PC-9 (cell line): ENCODE measurements at regions not wholly inside any gene's neighbourhood (a gene's known extent, or its start where the extent isn't known, plus 50 kb on each side); places are given as distances from the start of the nearest gene placed in this dataset.

Source experiments
- BruUV-seq: library from RNA; stranded (reverse); fragments of 400-500 nt; replicated peaks from 2 replicates; lab custom pipeline; 2021; lab: Mats Ljungman, UMichigan
- CTCF ChIA-PET: fragments of 300-600 bp; sonication (Branson Sonifier 250); formaldehyde crosslinking; loops from one replicate; lab custom pipeline; 2022; ENCODE audit warnings: antibody characterized with exemption; lab: Charles Lee
- POLR2A ChIA-PET: fragments of 300-600 bp; sonication (Branson Sonifier 250); formaldehyde crosslinking; loops from one replicate; lab custom pipeline; 2022; ENCODE audit warnings: antibody characterized with exemption; ENCODE audit not compliant: unreplicated experiment; lab: Charles Lee
- DNase-seq, 2 experiments: peaks; one replicate each; pipeline versions ENCODE4 v3.0.0 to v3.0.0-alpha.2; 2015 to 2022; ENCODE audit warnings: mixed read lengths in 1 of 2
- H2AFZ ChIP-seq: fragments of 200-600 bp; sonication (generic); 2 replicates; pipeline ENCODE4 v1.8.1; 2017; ENCODE audit warnings: antibody characterized with exemption
- H3F3A ChIP-seq: fragments of 200-600 bp; sonication (generic); 2 replicates; pipeline ENCODE4 v1.8.1; 2017; ENCODE audit warnings: antibody characterized with exemption, mild to moderate bottlenecking, low read depth; ENCODE audit not compliant: insufficient read depth
- H3K27ac ChIP-seq: fragments of 200-600 bp; sonication (generic); 2 replicates; pipeline ENCODE4 v1.6.1; 2016; ENCODE audit warnings: mixed run types
- H3K27me3 ChIP-seq: fragments of 200-600 bp; sonication (generic); 2 replicates; pipeline ENCODE4 v1.6.1; 2016; ENCODE audit warnings: low read depth, mixed run types; ENCODE audit not compliant: insufficient read depth
- H3K36me3 ChIP-seq: fragments of 200-600 bp; sonication (generic); 2 replicates; pipeline ENCODE4 v1.6.1; 2016; ENCODE audit warnings: low read depth, mixed run types
- H3K4me1 ChIP-seq: fragments of 200-600 bp; sonication (generic); replicated peaks from 2 replicates; pipeline ENCODE4 v1.6.1; 2016; ENCODE audit warnings: mixed run types; ENCODE audit not compliant: insufficient read depth
- H3K4me2 ChIP-seq: fragments of 200-600 bp; sonication (generic); 2 replicates; pipeline ENCODE4 v1.6.1; 2017; ENCODE audit warnings: mixed run types
- H3K4me3 ChIP-seq: fragments of 200-600 bp; sonication (generic); 2 replicates; pipeline ENCODE4 v1.6.1; 2016; ENCODE audit warnings: mixed run types
- H3K79me2 ChIP-seq: fragments of 200-600 bp; sonication (generic); 2 replicates; pipeline ENCODE4 v1.6.1; 2017; ENCODE audit warnings: low read depth, mixed run types
- H3K9me2 ChIP-seq: fragments of 200-600 bp; sonication (generic); 2 replicates; pipeline ENCODE4 v1.8.1; 2017; ENCODE audit warnings: mild to moderate bottlenecking; ENCODE audit not compliant: insufficient read depth
- H3K9me3 ChIP-seq: fragments of 200-600 bp; sonication (generic); 2 replicates; pipeline ENCODE4 v1.8.1; 2016; ENCODE audit warnings: low read depth; ENCODE audit not compliant: insufficient read depth
- H4K20me1 ChIP-seq: fragments of 200-600 bp; sonication (generic); 2 replicates; pipeline ENCODE4 v1.8.1; 2017; ENCODE audit not compliant: insufficient read depth
- EZH2 ChIP-seq: fragments of 200-600 bp; sonication (generic); IDR thresholded peaks from 2 replicates; pipeline ENCODE4 v1.8.0; 2017; ENCODE audit warnings: antibody characterized with exemption, low read depth
- intact Hi-C: fragments of 100-400 bp; cut with micrococcal nuclease; formaldehyde crosslinking; loops from one replicate; pipeline ENCODE4 v1.10.0; 2022; ENCODE audit not compliant: unreplicated experiment
- TF ChIP-seq, protein P1 (sequence below): fragments of 200-600 bp; sonication (generic); conservative IDR thresholded peaks from 2 replicates; pipeline ENCODE4 v1.6.1; 2017; ENCODE audit warnings: mixed run types, antibody characterized with exemption, mild to moderate bottlenecking, moderate library complexity

DNA sequence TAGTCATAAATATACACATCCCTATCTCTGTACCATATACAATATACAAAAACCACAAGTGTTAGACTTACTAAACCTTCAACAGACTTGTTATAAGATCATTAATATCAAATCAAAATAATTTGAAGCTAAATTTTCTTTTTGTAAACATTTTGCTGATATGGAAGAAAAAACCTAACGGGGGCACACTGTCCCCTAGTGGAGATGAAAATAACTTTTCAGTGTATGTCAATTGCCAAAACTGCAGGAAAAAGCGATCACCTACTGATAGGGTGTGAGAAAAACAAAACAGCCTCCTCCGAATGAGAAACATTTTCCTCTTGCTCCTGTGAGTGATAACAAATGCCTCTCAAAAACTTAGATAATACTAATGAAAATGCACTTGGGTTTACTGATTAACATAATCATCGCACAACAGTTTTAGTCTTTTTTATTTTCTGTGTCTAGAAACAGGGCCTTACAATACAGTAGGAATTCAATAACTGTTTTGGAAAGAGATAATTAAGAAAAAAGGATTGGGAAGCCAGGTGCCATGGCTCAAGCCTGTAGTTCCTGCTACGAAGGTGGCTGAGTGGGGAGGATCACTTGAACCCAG is 322.7 kb downstream of the CRPPA start:
- Histone ChIP-seq H3K9me2 (no peaks in the 10 kb centered on the region), H3K36me3 (no peaks in the 10 kb centered on the region), H3K4me1 (peaks cover 7% of the 10 kb centered on the region), H3K4me2 (no peak overlapping the region), H3K79me2 (no peaks in the 10 kb centered on the region), H3K27me3 (no peaks in the 10 kb centered on the region), H3K4me3 (no peak overlapping the region), H3F3A (no peaks in the 10 kb centered on the region), H4K20me1 (no peaks in the 10 kb centered on the region), H3K9me3 (no peaks in the 10 kb centered on the region), H2AFZ (no peak overlapping the region), H3K27ac (no peak overlapping the region)
- no TSS peak for BruUV-seq
- peak in 1 of 2 experiments; percentile 20 for DNase-seq
- TF ChIP-seq, protein P1, sequence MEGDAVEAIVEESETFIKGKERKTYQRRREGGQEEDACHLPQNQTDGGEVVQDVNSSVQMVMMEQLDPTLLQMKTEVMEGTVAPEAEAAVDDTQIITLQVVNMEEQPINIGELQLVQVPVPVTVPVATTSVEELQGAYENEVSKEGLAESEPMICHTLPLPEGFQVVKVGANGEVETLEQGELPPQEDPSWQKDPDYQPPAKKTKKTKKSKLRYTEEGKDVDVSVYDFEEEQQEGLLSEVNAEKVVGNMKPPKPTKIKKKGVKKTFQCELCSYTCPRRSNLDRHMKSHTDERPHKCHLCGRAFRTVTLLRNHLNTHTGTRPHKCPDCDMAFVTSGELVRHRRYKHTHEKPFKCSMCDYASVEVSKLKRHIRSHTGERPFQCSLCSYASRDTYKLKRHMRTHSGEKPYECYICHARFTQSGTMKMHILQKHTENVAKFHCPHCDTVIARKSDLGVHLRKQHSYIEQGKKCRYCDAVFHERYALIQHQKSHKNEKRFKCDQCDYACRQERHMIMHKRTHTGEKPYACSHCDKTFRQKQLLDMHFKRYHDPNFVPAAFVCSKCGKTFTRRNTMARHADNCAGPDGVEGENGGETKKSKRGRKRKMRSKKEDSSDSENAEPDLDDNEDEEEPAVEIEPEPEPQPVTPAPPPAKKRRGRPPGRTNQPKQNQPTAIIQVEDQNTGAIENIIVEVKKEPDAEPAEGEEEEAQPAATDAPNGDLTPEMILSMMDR: peak; percentile 89
- TF ChIP-seq EZH2: no peak
- CTCF ChIA-PET: interaction anchor here (0.6 to 1.9 kb wide), 6 partner anchors 14 to 1467 kb away, joined by 4 to 6 read pairs (median 4); partner anchors contain the start of gene TSPAN13
- intact Hi-C loops: loop anchor here (1.0 kb wide), 1 partner anchor 20 kb away; no protein-coding TSS in a partner anchor
- POLR2A ChIA-PET: interaction anchor here (0.6 kb wide), 1 partner anchor 18 kb away, joined by 4 read pairs; no protein-coding TSS in a partner anchor

DNA sequence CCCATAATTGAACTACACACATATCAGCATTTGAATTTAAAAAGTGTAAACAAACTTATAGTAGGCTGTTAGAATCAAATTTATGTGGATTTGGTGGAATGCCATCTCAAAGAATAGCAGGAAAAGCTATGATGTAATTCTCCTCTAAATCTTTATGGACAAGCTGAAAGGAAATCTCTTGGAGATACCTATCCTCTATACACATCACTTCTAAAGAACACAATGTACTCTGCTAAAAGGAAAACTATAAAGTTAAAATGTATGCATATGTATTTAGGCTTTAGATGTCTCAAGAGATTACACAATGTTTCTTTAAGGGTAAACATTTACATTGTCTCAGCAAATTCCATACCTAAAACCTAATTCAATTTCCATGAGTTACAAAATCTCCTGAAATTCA is 323.3 kb downstream of the CRPPA start:
- H3K79me2 ChIP-seq: no peaks in the 10 kb centered on the region
- H3K4me1 ChIP-seq: peaks cover 7% of the 10 kb centered on the region
- H3K4me3 ChIP-seq: no peak overlapping the region
- no peak for DNase-seq
- TF ChIP-seq EZH2: no peak
- TF ChIP-seq, protein P1: no peak
- no peaks in the 10 kb centered on the region for H3K36me3 ChIP-seq
- no peaks in the 10 kb centered on the region for H3F3A ChIP-seq
- H3K27ac ChIP-seq: no peak overlapping the region
- H4K20me1 ChIP-seq: no peaks in the 10 kb centered on the region
- H2AFZ ChIP-seq: no peak overlapping the region
- H3K9me3 ChIP-seq: no peaks in the 10 kb centered on the region
- no peaks in the 10 kb centered on the region for H3K27me3 ChIP-seq
- intact Hi-C loops: loop anchor here (1.0 kb wide), 1 partner anchor 20 kb away; no protein-coding TSS in a partner anchor
- ChIA-PET CTCF (interaction anchor here (0.6 to 1.9 kb wide), 6 partner anchors 14 to 1467 kb away, joined by 4 to 6 read pairs (median 4); partner anchors contain the start of gene TSPAN13), POLR2A (interaction anchor here (0.6 kb wide), 1 partner anchor 19 kb away, joined by 4 read pairs; no protein-coding TSS in a partner anchor)
- BruUV-seq: no TSS peak
- H3K4me2 ChIP-seq: no peak overlapping the region
- H3K9me2 ChIP-seq: no peaks in the 10 kb centered on the region

DNA sequence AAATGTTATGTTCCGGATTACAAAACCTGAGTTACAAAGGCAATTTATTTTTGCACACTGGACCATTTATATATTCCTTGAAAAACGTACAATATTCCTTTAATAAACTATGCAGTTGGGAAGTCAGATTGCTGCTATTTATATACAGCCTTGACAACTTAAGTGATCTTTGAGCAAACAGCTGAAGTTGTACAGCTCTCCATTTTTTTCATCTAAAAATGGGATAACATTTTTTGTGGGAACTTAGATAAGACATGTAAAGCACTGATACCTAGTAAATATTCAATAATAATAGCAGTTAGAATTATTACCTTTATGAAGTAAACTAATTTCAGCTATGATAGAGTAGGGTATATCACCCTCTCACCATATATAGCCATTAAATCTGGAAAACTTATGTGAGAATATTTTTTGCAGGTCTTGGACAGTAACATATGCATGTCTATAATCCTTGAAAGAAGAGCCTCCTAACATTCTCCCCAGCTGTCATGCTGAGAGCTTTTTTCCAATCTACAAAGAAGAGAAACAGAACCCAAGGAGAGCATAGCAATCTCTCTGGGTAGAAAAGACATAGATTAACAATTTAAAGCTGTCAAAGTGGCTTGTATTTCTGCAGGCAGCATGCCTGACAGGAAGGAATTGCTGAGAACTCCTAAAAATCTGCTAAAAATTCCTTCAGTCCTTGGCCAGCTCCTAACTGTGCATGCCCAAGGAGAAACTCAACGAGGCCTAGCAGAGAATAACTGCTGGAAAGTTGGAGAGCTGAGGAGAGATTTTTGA is 326.0 kb downstream of the CRPPA start:
- H3K36me3 ChIP-seq: no peaks in the 10 kb centered on the region
- no peaks in the 10 kb centered on the region for H3K9me3 ChIP-seq
- no peak overlapping the region for H3K4me2 ChIP-seq
- DNase-seq: no peak
- intact Hi-C loops: no loop called here
- no peak overlapping the region for H3K4me3 ChIP-seq
- no peaks in the 10 kb centered on the region for H4K20me1 ChIP-seq
- peaks cover 7% of the 10 kb centered on the region for H3K4me1 ChIP-seq
- CTCF ChIA-PET: interaction anchor here (0.6 kb wide), 1 partner anchor 1685 kb away, joined by 3 read pairs; no protein-coding TSS in a partner anchor
- no TSS peak for BruUV-seq
- H3K79me2 ChIP-seq: no peaks in the 10 kb centered on the region
- H3K9me2 ChIP-seq: no peaks in the 10 kb centered on the region
- H3F3A ChIP-seq: no peaks in the 10 kb centered on the region
- H3K27ac ChIP-seq: no peak overlapping the region
- no peak overlapping the region for H2AFZ ChIP-seq
- TF ChIP-seq EZH2: no peak
- TF ChIP-seq, protein P1: no peak
- POLR2A ChIA-PET: no interaction called here
- no peaks in the 10 kb centered on the region for H3K27me3 ChIP-seq
